ENCODE measurements at regions not wholly inside any gene's neighbourhood (a gene's known extent, or its start where the extent isn't known, plus 50 kb on each side); places are given as distances from the start of the nearest gene placed in this dataset.

GRCh38 chr3:165638034-165638433, 199.2 kb downstream of the BCHE start:
- Histone ChIP-seq H3K79me2 (ENCODE audit: insufficient read depth, low read length) (no peaks in the 10 kb centered on the region), H3K27me3 (ENCODE audit: control insufficient read depth in 1 of 2, insufficient read depth in 2 of 2, low read length in 2 of 2) (no peaks in the 10 kb centered on the region), H2AFZ (ENCODE audit: low read length) (no peak overlapping the region), H3K9ac (ENCODE audit: insufficient read depth, low read depth, low read length) (no peak overlapping the region), H3K4me1 (ENCODE audit: insufficient read depth, low read length) (peaks cover 11% of the 10 kb centered on the region), H3K9me3 (ENCODE audit: low read length) (peaks cover 9% of the 10 kb centered on the region; the same call in 1 of the 2 replicates), H3K27ac (ENCODE audit: extremely low read length, insufficient read depth, low read length) (no peak overlapping the region), H3K36me3 (replicated peaks in 1 of 2; ENCODE audit: control insufficient read depth in 1 of 2, insufficient read depth in 2 of 2, low read length in 2 of 2) (no peaks in the 10 kb centered on the region), H4K20me1 (ENCODE audit: insufficient read depth, low read length) (no peaks in the 10 kb centered on the region), H3K4me2 (ENCODE audit: low read depth, low read length) (no peak overlapping the region), H3K4me3 (replicated peaks in 1 of 3; ENCODE audit: insufficient read depth in 1 of 3, low read depth in 2 of 3, low read length in 3 of 3) (no peak overlapping the region)
- 48% methylated on average over 6 of the region's 6 CpGs for WGBS (ENCODE audit: low lambda C conversion rate)
- ATAC-seq (no peak), DNase-seq (ENCODE audit: low spot score) (no peak), FAIRE-seq (no peak)
- in situ Hi-C loops (cut with HindIII; ENCODE audit: extremely low pct_ligation_motif_present, low pct_unique_long_range_greater_than_20kb) (no loop called here), intact Hi-C loops (cut with micrococcal nuclease; ENCODE audit: unreplicated experiment) (no loop called here)
- POLR2A ChIA-PET = no interaction called here
- TF ChIP-seq ZNF678 (CRISPR knock-in tag; IDR thresholded peaks at IDR 0.05) = no peak
- TF ChIP-seq ZIK1 (CRISPR knock-in tag; IDR thresholded peaks at IDR 0.05; ENCODE audit: borderline replicate concordance, low read depth) = no peak
- TF ChIP-seq DDIT3 (CRISPR knock-in tag; IDR thresholded peaks at IDR 0.05) = no peak
- no peak for TF ChIP-seq SOX5 (CRISPR knock-in tag; IDR thresholded peaks at IDR 0.05; ENCODE audit: borderline replicate concordance)
- no peak for TF ChIP-seq ZNF251 (CRISPR knock-in tag; IDR thresholded peaks at IDR 0.05)
- TF ChIP-seq ZNF33A (CRISPR knock-in tag; IDR thresholded peaks at IDR 0.05; ENCODE audit: borderline replicate concordance) = no peak
- no peak for TF ChIP-seq JUNB (CRISPR knock-in tag; IDR thresholded peaks at IDR 0.05; ENCODE audit: borderline replicate concordance)
- no peak for TF ChIP-seq ELF4 (CRISPR knock-in tag; IDR thresholded peaks at IDR 0.05; ENCODE audit: borderline replicate concordance)
- no peak for TF ChIP-seq CREB1 (IDR thresholded peaks at IDR 0.05)
- TF ChIP-seq CREB1 (CRISPR knock-in tag; IDR thresholded peaks at IDR 0.05) = no peak
- no peak for TF ChIP-seq POLR2G (IDR thresholded peaks at IDR 0.05; ENCODE audit: low read depth, low read length)
- TF ChIP-seq, protein P1, sequence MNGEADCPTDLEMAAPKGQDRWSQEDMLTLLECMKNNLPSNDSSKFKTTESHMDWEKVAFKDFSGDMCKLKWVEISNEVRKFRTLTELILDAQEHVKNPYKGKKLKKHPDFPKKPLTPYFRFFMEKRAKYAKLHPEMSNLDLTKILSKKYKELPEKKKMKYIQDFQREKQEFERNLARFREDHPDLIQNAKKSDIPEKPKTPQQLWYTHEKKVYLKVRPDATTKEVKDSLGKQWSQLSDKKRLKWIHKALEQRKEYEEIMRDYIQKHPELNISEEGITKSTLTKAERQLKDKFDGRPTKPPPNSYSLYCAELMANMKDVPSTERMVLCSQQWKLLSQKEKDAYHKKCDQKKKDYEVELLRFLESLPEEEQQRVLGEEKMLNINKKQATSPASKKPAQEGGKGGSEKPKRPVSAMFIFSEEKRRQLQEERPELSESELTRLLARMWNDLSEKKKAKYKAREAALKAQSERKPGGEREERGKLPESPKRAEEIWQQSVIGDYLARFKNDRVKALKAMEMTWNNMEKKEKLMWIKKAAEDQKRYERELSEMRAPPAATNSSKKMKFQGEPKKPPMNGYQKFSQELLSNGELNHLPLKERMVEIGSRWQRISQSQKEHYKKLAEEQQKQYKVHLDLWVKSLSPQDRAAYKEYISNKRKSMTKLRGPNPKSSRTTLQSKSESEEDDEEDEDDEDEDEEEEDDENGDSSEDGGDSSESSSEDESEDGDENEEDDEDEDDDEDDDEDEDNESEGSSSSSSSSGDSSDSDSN (CRISPR knock-in tag; IDR thresholded peaks at IDR 0.05) = no peak
- TF ChIP-seq ZNF142 (CRISPR knock-in tag; IDR thresholded peaks at IDR 0.05) = no peak
- TF ChIP-seq NFYB (CRISPR knock-in tag; IDR thresholded peaks at IDR 0.05) = no peak
- no peak for TF ChIP-seq PPARG (CRISPR knock-in tag; conservative IDR thresholded peaks at IDR 0.05)
- TF ChIP-seq HNRNPK (IDR thresholded peaks at IDR 0.05; ENCODE audit: low read depth, low read length, poor library complexity, severe bottlenecking) = no peak
- CTCF ChIA-PET (ENCODE audit: low intra/inter-chr PET ratio, low total read pairs) = no interaction called here
- no TSS peak for BruUV-seq (replicated peaks)
